ENCODE measurements at regions not wholly inside any gene's neighbourhood (a gene's known extent, or its start where the extent isn't known, plus 50 kb on each side); places are given as distances from the start of the nearest gene placed in this dataset.

GRCh38 chr15:38872732-38873131 lies 308.1 kb upstream of the RASGRP1 start:
- TF ChIP-seq, protein P1, sequence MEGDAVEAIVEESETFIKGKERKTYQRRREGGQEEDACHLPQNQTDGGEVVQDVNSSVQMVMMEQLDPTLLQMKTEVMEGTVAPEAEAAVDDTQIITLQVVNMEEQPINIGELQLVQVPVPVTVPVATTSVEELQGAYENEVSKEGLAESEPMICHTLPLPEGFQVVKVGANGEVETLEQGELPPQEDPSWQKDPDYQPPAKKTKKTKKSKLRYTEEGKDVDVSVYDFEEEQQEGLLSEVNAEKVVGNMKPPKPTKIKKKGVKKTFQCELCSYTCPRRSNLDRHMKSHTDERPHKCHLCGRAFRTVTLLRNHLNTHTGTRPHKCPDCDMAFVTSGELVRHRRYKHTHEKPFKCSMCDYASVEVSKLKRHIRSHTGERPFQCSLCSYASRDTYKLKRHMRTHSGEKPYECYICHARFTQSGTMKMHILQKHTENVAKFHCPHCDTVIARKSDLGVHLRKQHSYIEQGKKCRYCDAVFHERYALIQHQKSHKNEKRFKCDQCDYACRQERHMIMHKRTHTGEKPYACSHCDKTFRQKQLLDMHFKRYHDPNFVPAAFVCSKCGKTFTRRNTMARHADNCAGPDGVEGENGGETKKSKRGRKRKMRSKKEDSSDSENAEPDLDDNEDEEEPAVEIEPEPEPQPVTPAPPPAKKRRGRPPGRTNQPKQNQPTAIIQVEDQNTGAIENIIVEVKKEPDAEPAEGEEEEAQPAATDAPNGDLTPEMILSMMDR (IDR thresholded peaks at IDR 0.05), result no peak
- no peak for TF ChIP-seq POLR2AphosphoS5 (IDR thresholded peaks at IDR 0.05)
- no peak for TF ChIP-seq POLR2A (IDR thresholded peaks at IDR 0.05)
- no peak for TF ChIP-seq EP300 (IDR thresholded peaks at IDR 0.05)
